ENCODE measurements at regions not wholly inside any gene's neighbourhood (a gene's known extent, or its start where the extent isn't known, plus 50 kb on each side); places are given as distances from the start of the nearest gene placed in this dataset.

- TF ChIP-seq CTCF (IDR thresholded peaks at IDR 0.05) = no peak
- TF ChIP-seq ZNF281 (CRISPR knock-in tag; IDR thresholded peaks at IDR 0.05) = no peak
- TF ChIP-seq USF1 (CRISPR knock-in tag; IDR thresholded peaks at IDR 0.05) = no peak
- TF ChIP-seq E2F4 (CRISPR knock-in tag; IDR thresholded peaks at IDR 0.05; ENCODE audit: borderline replicate concordance, low read depth) = no peak
- TF ChIP-seq PRDM15 (CRISPR knock-in tag; IDR thresholded peaks at IDR 0.05) = no peak
- TF ChIP-seq ESRRA (CRISPR knock-in tag; IDR thresholded peaks at IDR 0.05; ENCODE audit: borderline replicate concordance) = no peak
Measured at GRCh38 chr17:71769850-71770249, 351.0 kb upstream of the SOX9 start.
